ENCODE measurements at regions not wholly inside any gene's neighbourhood (a gene's known extent, or its start where the extent isn't known, plus 50 kb on each side); places are given as distances from the start of the nearest gene placed in this dataset.

- no peak for DNase-seq (ENCODE audit: low spot score)
Measured at GRCh38 chr7:42372479-42372878, 135.5 kb upstream of the GLI3 start.

- no peak for DNase-seq (ENCODE audit: low spot score)
Measured at GRCh38 chr7:42359946-42360345, 122.9 kb upstream of the GLI3 start.

- DNase-seq (ENCODE audit: low spot score) = no peak
Measured at GRCh38 chr7:42351316-42351935, 114.4 kb upstream of the GLI3 start.

- DNase-seq (ENCODE audit: low spot score) = no peak
Measured at GRCh38 chr7:42350801-42351200, 113.8 kb upstream of the GLI3 start.

- DNase-seq (ENCODE audit: low spot score) = no peak
Measured at GRCh38 chr7:42348631-42349030, 111.6 kb upstream of the GLI3 start.

- no peak for DNase-seq (ENCODE audit: low spot score)
Measured at GRCh38 chr7:42348071-42348470, 111.1 kb upstream of the GLI3 start.

- no peak for DNase-seq (ENCODE audit: low spot score)
Measured at GRCh38 chr7:42347616-42348015, 110.6 kb upstream of the GLI3 start.

- no peak for DNase-seq (ENCODE audit: low spot score)
Measured at GRCh38 chr7:42345478-42346299, 108.7 kb upstream of the GLI3 start.

GRCh38 chr7:42344198-42344755, 107.3 kb upstream of the GLI3 start:
- DNase-seq (ENCODE audit: low spot score) = no peak

- DNase-seq (ENCODE audit: low spot score) = no peak
Measured at GRCh38 chr7:42342381-42342780, 105.4 kb upstream of the GLI3 start.

- no peak for DNase-seq (ENCODE audit: low spot score)
Measured at GRCh38 chr7:42340436-42340835, 103.4 kb upstream of the GLI3 start.

GRCh38 chr7:42338916-42339540, 102.0 kb upstream of the GLI3 start:
- DNase-seq (ENCODE audit: low spot score) = no peak

GRCh38 chr7:42338231-42338915, 101.4 kb upstream of the GLI3 start:
- no peak for DNase-seq (ENCODE audit: low spot score)

- DNase-seq (ENCODE audit: low spot score) = no peak
Measured at GRCh38 chr7:42337225-42337905, 100.4 kb upstream of the GLI3 start.

GRCh38 chr7:42332605-42333222, 95.7 kb upstream of the GLI3 start:
- DNase-seq (ENCODE audit: low spot score) = no peak

GRCh38 chr7:42319631-42320030, 82.6 kb upstream of the GLI3 start:
- DNase-seq (ENCODE audit: low spot score) = no peak

- no peak for DNase-seq (ENCODE audit: low spot score)
Measured at GRCh38 chr7:42315631-42316030, 78.6 kb upstream of the GLI3 start.

GRCh38 chr7:42315103-42315502, 78.1 kb upstream of the GLI3 start:
- DNase-seq (ENCODE audit: low spot score) = no peak

GRCh38 chr7:42314696-42315095, 77.7 kb upstream of the GLI3 start:
- DNase-seq (ENCODE audit: low spot score) = no peak

- no peak for DNase-seq (ENCODE audit: low spot score)
Measured at GRCh38 chr7:42311195-42311594, 74.2 kb upstream of the GLI3 start.

GRCh38 chr7:42292991-42293521, 56.0 kb upstream of the GLI3 start:
- DNase-seq (ENCODE audit: low spot score) = no peak

Measured in mucosa of gallbladder (tissue), 1 donor.